Dendritic cell treated with granulocyte-macrophage colony-stimulating factor and Interleukin-4, amounts not matched to agents 40 ng/mL and 50 ng/mL, for 4 days (primary cell): ENCODE measurements at regions not wholly inside any gene's neighbourhood (a gene's known extent, or its start where the extent isn't known, plus 50 kb on each side); places are given as distances from the start of the nearest gene placed in this dataset.
"Not testable (repeated sequence)": the region's sequence is repeated elsewhere in the genome, so short reads cannot be mapped to it uniquely, and the experiment has no call there.

ENCODE experiments used
- H3K27ac Mint-ChIP-seq: one replicate; pipeline ENCODE4 v1.8.0; 2022; ENCODE audit warnings: mild to moderate bottlenecking, mixed read lengths
- H3K27me3 Mint-ChIP-seq: one replicate; pipeline ENCODE4 v1.8.0; 2022; ENCODE audit warnings: mild to moderate bottlenecking, mixed read lengths
- H3K36me3 Mint-ChIP-seq: one replicate; pipeline ENCODE4 v1.8.0; 2022; ENCODE audit warnings: low read depth, mixed read lengths
- H3K4me1 Mint-ChIP-seq: one replicate; pipeline ENCODE4 v1.8.0; 2022; ENCODE audit warnings: low read depth, mixed read lengths
- H3K4me3 Mint-ChIP-seq: one replicate; pipeline ENCODE4 v1.8.0; 2022; ENCODE audit warnings: mild to moderate bottlenecking, moderate library complexity, mixed read lengths
- H3K9me3 Mint-ChIP-seq: one replicate; pipeline ENCODE4 v1.8.0; 2022; ENCODE audit warnings: mixed read lengths
- intact Hi-C: fragments of 100-400 bp; cut with micrococcal nuclease; formaldehyde crosslinking; loops from one replicate; pipeline ENCODE4 v1.15.0; 2022

GRCh38 chr6:90368001-90368400, 71.4 kb upstream of the BACH2 start:
- no peaks in the 10 kb centered on the region for H3K9me3 Mint-ChIP-seq
- intact Hi-C loops = no loop called here
- H3K27me3 Mint-ChIP-seq = no peaks in the 10 kb centered on the region
- no peaks in the 10 kb centered on the region for H3K36me3 Mint-ChIP-seq
- H3K4me1 Mint-ChIP-seq = no peaks in the 10 kb centered on the region
- H3K27ac Mint-ChIP-seq = no peak overlapping the region
- H3K4me3 Mint-ChIP-seq = no peak overlapping the region

- H3K9me3 Mint-ChIP-seq = no peaks in the 10 kb centered on the region
- intact Hi-C loops = no loop called here
- no peaks in the 10 kb centered on the region for H3K36me3 Mint-ChIP-seq
- no peaks in the 10 kb centered on the region for H3K27me3 Mint-ChIP-seq
- H3K4me3 Mint-ChIP-seq = no peak overlapping the region
- no peaks in the 10 kb centered on the region for H3K4me1 Mint-ChIP-seq
- H3K27ac Mint-ChIP-seq = no peak overlapping the region
Observed at GRCh38 chr6:90365565-90366219, 69.0 kb upstream of the BACH2 start.

- H3K27ac Mint-ChIP-seq = no peak overlapping the region
Observed at GRCh38 chr6:90365002-90365401, 68.4 kb upstream of the BACH2 start.

GRCh38 chr6:90364286-90364685, 67.6 kb upstream of the BACH2 start:
- no peaks in the 10 kb centered on the region for H3K27me3 Mint-ChIP-seq
- H3K4me3 Mint-ChIP-seq = no peak overlapping the region
- intact Hi-C loops = no loop called here
- H3K36me3 Mint-ChIP-seq = no peaks in the 10 kb centered on the region
- no peaks in the 10 kb centered on the region for H3K9me3 Mint-ChIP-seq
- no peaks in the 10 kb centered on the region for H3K4me1 Mint-ChIP-seq
- H3K27ac Mint-ChIP-seq = no peak overlapping the region

More at GRCh38 chr6:90365002-90365401, 68.4 kb upstream of the BACH2 start:
- Mint-ChIP-seq H3K9me3 (no peaks in the 10 kb centered on the region), H3K36me3 (no peaks in the 10 kb centered on the region), H3K4me1 (no peaks in the 10 kb centered on the region), H3K27me3 (no peaks in the 10 kb centered on the region), H3K4me3 (no peak overlapping the region)
- intact Hi-C loops = no loop called here

- intact Hi-C loops = no loop called here
- Mint-ChIP-seq H3K36me3 (no peaks in the 10 kb centered on the region), H3K9me3 (no peaks in the 10 kb centered on the region), H3K27me3 (no peaks in the 10 kb centered on the region), H3K27ac (no peak overlapping the region), H3K4me1 (no peaks in the 10 kb centered on the region), H3K4me3 (no peak overlapping the region)
Observed at GRCh38 chr6:90362318-90362717, 65.7 kb upstream of the BACH2 start.

GRCh38 chr6:90361174-90361573, 64.5 kb upstream of the BACH2 start:
- Mint-ChIP-seq H3K9me3 (no peaks in the 10 kb centered on the region), H3K27ac (no peak overlapping the region), H3K27me3 (no peaks in the 10 kb centered on the region), H3K4me3 (no peak overlapping the region), H3K36me3 (no peaks in the 10 kb centered on the region), H3K4me1 (no peaks in the 10 kb centered on the region)
- intact Hi-C loops = no loop called here

GRCh38 chr6:90358036-90358770, 61.6 kb upstream of the BACH2 start:
- intact Hi-C loops = not testable (repeated sequence)

GRCh38 chr6:90356012-90356421, 59.4 kb upstream of the BACH2 start:
- H3K36me3 Mint-ChIP-seq = no peaks in the 10 kb centered on the region
- H3K27ac Mint-ChIP-seq = no peak overlapping the region
- H3K27me3 Mint-ChIP-seq = no peaks in the 10 kb centered on the region
- no peaks in the 10 kb centered on the region for H3K9me3 Mint-ChIP-seq
- H3K4me1 Mint-ChIP-seq = peaks cover 14% of the 10 kb centered on the region
- intact Hi-C loops = no loop called here
- no peak overlapping the region for H3K4me3 Mint-ChIP-seq

More at GRCh38 chr6:90358036-90358770, 61.6 kb upstream of the BACH2 start:
- H3K9me3 Mint-ChIP-seq, H3K27ac Mint-ChIP-seq, H3K4me1 Mint-ChIP-seq, H3K36me3 Mint-ChIP-seq, H3K4me3 Mint-ChIP-seq, H3K27me3 Mint-ChIP-seq: not testable (repeated sequence)

GRCh38 chr6:90354961-90355360, 58.3 kb upstream of the BACH2 start:
- Mint-ChIP-seq H3K9me3 (no peaks in the 10 kb centered on the region), H3K4me3 (no peak overlapping the region), H3K36me3 (no peaks in the 10 kb centered on the region), H3K4me1 (peaks cover 24% of the 10 kb centered on the region), H3K27me3 (no peaks in the 10 kb centered on the region), H3K27ac (no peak overlapping the region)
- intact Hi-C loops = no loop called here

- intact Hi-C loops = no loop called here
- Mint-ChIP-seq H3K4me1 (peaks cover 33% of the 10 kb centered on the region), H3K36me3 (no peaks in the 10 kb centered on the region), H3K9me3 (no peaks in the 10 kb centered on the region), H3K27ac (no peak overlapping the region), H3K4me3 (no peak overlapping the region), H3K27me3 (peaks cover 3% of the 10 kb centered on the region)
Observed at GRCh38 chr6:90351696-90352095, 55.1 kb upstream of the BACH2 start.

GRCh38 chr6:90350689-90351554, 54.3 kb upstream of the BACH2 start:
- intact Hi-C loops = no loop called here
- no peaks in the 10 kb centered on the region for H3K36me3 Mint-ChIP-seq
- no peak overlapping the region for H3K4me3 Mint-ChIP-seq
- peaks cover 3% of the 10 kb centered on the region for H3K27me3 Mint-ChIP-seq
- H3K27ac Mint-ChIP-seq = no peak overlapping the region
- H3K4me1 Mint-ChIP-seq = peaks cover 33% of the 10 kb centered on the region
- H3K9me3 Mint-ChIP-seq = no peaks in the 10 kb centered on the region

- H3K4me1 Mint-ChIP-seq = peaks cover 31% of the 10 kb centered on the region
- no peak overlapping the region for H3K27ac Mint-ChIP-seq
- no peak overlapping the region for H3K4me3 Mint-ChIP-seq
- H3K36me3 Mint-ChIP-seq = no peaks in the 10 kb centered on the region
- intact Hi-C loops = no loop called here
- H3K27me3 Mint-ChIP-seq = peaks cover 6% of the 10 kb centered on the region
- H3K9me3 Mint-ChIP-seq = no peaks in the 10 kb centered on the region
Observed at GRCh38 chr6:90347411-90347851, 50.8 kb upstream of the BACH2 start.

GRCh38 chr6:90346729-90347128, 50.1 kb upstream of the BACH2 start:
- intact Hi-C loops = no loop called here
- Mint-ChIP-seq H3K27me3 (peaks cover 6% of the 10 kb centered on the region), H3K9me3 (no peaks in the 10 kb centered on the region), H3K27ac (no peak overlapping the region), H3K36me3 (no peaks in the 10 kb centered on the region), H3K4me3 (no peak overlapping the region), H3K4me1 (peaks cover 24% of the 10 kb centered on the region)
